ENCODE measurements at regions not wholly inside any gene's neighbourhood (a gene's known extent, or its start where the extent isn't known, plus 50 kb on each side); places are given as distances from the start of the nearest gene placed in this dataset.

- TF ChIP-seq POLR2A (IDR thresholded peaks at IDR 0.05; ENCODE audit: low read depth, low read length) (no peak), POLR2AphosphoS5 (IDR thresholded peaks at IDR 0.05; ENCODE audit: low read depth, low read length) (no peak)
Observed at GRCh38 chr16:7132465-7132864, 200.2 kb upstream of the RBFOX1 start.

All from GM12892 (cell line).